ENCODE measurements at regions not wholly inside any gene's neighbourhood (a gene's known extent, or its start where the extent isn't known, plus 50 kb on each side); places are given as distances from the start of the nearest gene placed in this dataset.

GRCh38 chr2:38495880-38496279, 106.8 kb downstream of the HNRNPLL start:
- DNase-seq (ENCODE audit: low read depth, low spot score) = no peak
- H3K4me3 ChIP-seq (ENCODE audit: low read depth, low read length) = no peak overlapping the region
- no peak for TF ChIP-seq CTCF (IDR thresholded peaks at IDR 0.05; ENCODE audit: insufficient read depth, low read length, missing control alignments)
- ChIA-PET POLR2A (no interaction called here), CTCF (no interaction called here)

- H3K4me3 ChIP-seq (ENCODE audit: low read depth, low read length) = no peak overlapping the region
- CTCF ChIA-PET = interaction anchor here (1.3 kb wide), 1 partner anchor 14 kb away, joined by 3 read pairs; no protein-coding TSS in a partner anchor
- POLR2A ChIA-PET = no interaction called here
- DNase-seq (ENCODE audit: low read depth, low spot score) = no peak
- no peak for TF ChIP-seq CTCF (IDR thresholded peaks at IDR 0.05; ENCODE audit: insufficient read depth, low read length, missing control alignments)
Observed at GRCh38 chr2:38494394-38494793, 108.3 kb downstream of the HNRNPLL start.

GRCh38 chr2:38492042-38492615, 110.6 kb downstream of the HNRNPLL start:
- H3K4me3 ChIP-seq (ENCODE audit: low read depth, low read length) = no peak overlapping the region
- POLR2A ChIA-PET = no interaction called here
- no peak for TF ChIP-seq CTCF (IDR thresholded peaks at IDR 0.05; ENCODE audit: insufficient read depth, low read length, missing control alignments)
- CTCF ChIA-PET = no interaction called here
- DNase-seq (ENCODE audit: low read depth, low spot score) = no peak

DNA sequence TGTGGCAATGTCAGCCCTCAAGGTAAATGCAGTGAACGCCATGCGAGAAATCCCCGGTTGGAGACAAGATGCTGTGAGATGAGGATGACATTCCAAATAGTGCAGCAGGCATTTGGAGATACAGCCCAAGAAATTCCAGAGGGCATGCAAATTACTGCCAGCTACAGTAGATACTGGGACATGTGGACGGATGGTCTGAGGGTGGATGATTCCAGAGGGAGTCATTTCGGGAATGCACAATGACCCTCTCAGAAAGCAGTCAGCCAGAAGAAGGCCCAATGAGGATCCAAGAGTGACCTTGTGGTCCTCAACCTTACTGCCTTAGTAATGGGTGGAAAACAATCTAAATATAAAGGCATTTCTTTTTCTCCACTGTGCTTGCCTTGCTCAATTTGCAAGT, 111.3 kb downstream of the HNRNPLL start:
- no peak overlapping the region for H3K4me3 ChIP-seq (ENCODE audit: low read depth, low read length)
- CTCF ChIA-PET = no interaction called here
- TF ChIP-seq CTCF (IDR thresholded peaks at IDR 0.05; ENCODE audit: insufficient read depth, low read length, missing control alignments) = no peak
- DNase-seq (ENCODE audit: low read depth, low spot score) = no peak
- POLR2A ChIA-PET = no interaction called here

- no peak for TF ChIP-seq CTCF (IDR thresholded peaks at IDR 0.05; ENCODE audit: insufficient read depth, low read length, missing control alignments)
- no peak for DNase-seq (ENCODE audit: low read depth, low spot score)
- H3K4me3 ChIP-seq (ENCODE audit: low read depth, low read length) = no peak overlapping the region
- ChIA-PET POLR2A (no interaction called here), CTCF (interaction anchor here (0.8 to 1.1 kb wide), 2 partner anchors 18 to 24 kb away, joined by 3 read pairs; no protein-coding TSS in a partner anchor)
Observed at GRCh38 chr2:38489846-38490245, 112.8 kb upstream of the ATL2 start.

GRCh38 chr2:38487852-38488251, 110.8 kb upstream of the ATL2 start:
- CTCF ChIA-PET = interaction anchor here (0.8 kb wide), 1 partner anchor 173 kb away, joined by 3 read pairs; no protein-coding TSS in a partner anchor
- no peak for DNase-seq (ENCODE audit: low read depth, low spot score)
- POLR2A ChIA-PET = no interaction called here
- TF ChIP-seq CTCF (IDR thresholded peaks at IDR 0.05; ENCODE audit: insufficient read depth, low read length, missing control alignments) = no peak
- no peak overlapping the region for H3K4me3 ChIP-seq (ENCODE audit: low read depth, low read length)

Measured in AG04449 (cell line).